ENCODE measurements at regions not wholly inside any gene's neighbourhood (a gene's known extent, or its start where the extent isn't known, plus 50 kb on each side); places are given as distances from the start of the nearest gene placed in this dataset.

GRCh38 chr1:47669081-47669585 lies 231.3 kb downstream of the FOXD2 start (continued):
- TF ChIP-seq RXRA (IDR thresholded peaks at IDR 0.05; ENCODE audit: insufficient read depth, low read depth, low read length) = no peak
- no peak for TF ChIP-seq GABPA (IDR thresholded peaks at IDR 0.05; ENCODE audit: borderline replicate concordance, insufficient read depth, low read length)
- no peak for TF ChIP-seq TCF12 (IDR thresholded peaks at IDR 0.05; ENCODE audit: low read depth, low read length)
- TF ChIP-seq TEAD4 (IDR thresholded peaks at IDR 0.05; ENCODE audit: low read depth, low read length) = no peak
- TF ChIP-seq RAD21 (IDR thresholded peaks at IDR 0.05 in 1 of 2, conservative IDR thresholded peaks at IDR 0.05 in 1 of 2; ENCODE audit: low read depth in 2 of 2, low read length in 2 of 2) = no peak
- no peak for TF ChIP-seq SP2 (IDR thresholded peaks at IDR 0.05; ENCODE audit: low read length)

Measured in H1 (cell line).